IMR-90 (cell line): ENCODE measurements at regions not wholly inside any gene's neighbourhood (a gene's known extent, or its start where the extent isn't known, plus 50 kb on each side); places are given as distances from the start of the nearest gene placed in this dataset.

Experiments
- ATAC-seq: fragments of 200-7000 bp; cut with Tn5 transposase; 2 replicates; pipeline ENCODE4 v1.9.1; 2020; ENCODE audit warnings: low read depth, mild to moderate bottlenecking, moderate library complexity
- BruUV-seq: library from RNA; stranded (reverse); fragments of 400-500 nt; replicated peaks from 2 replicates; lab custom pipeline; 2021; lab: Mats Ljungman, UMichigan
- CTCF ChIA-PET: fragments of 300-600 bp; formaldehyde crosslinking; extraction: SDS; loops from one replicate; lab custom pipeline; 2021; ENCODE audit warnings: antibody characterized with exemption; lab: Yijun Ruan, JAX
- POLR2A ChIA-PET: fragments of 300-600 bp; sonication (Branson Sonifier 250); formaldehyde crosslinking; loops from one replicate; lab custom pipeline; 2022; ENCODE audit warnings: antibody characterized with exemption; ENCODE audit not compliant: unreplicated experiment; lab: Charles Lee
- DNase-seq: peaks from one replicate; pipeline ENCODE4 v3.0.0; 2013
- H2AFZ ChIP-seq: replicated peaks from 2 replicates; pipeline ENCODE3; 2013; ENCODE audit warnings: low read length, mild to moderate bottlenecking; ENCODE audit not compliant: poor library complexity
- H2AK5ac ChIP-seq: 2 replicates; pipeline ENCODE4 v1.6.1; 2013; ENCODE audit warnings: low read depth, low read length, inconsistent platforms
- H2AK9ac ChIP-seq: replicated peaks from 2 replicates; pipeline ENCODE3; 2013; ENCODE audit warnings: mild to moderate bottlenecking, low read depth, low read length, moderate library complexity; ENCODE audit not compliant: poor library complexity
- H2BK120ac ChIP-seq: 2 replicates; pipeline ENCODE4 v1.6.1; 2013; ENCODE audit warnings: low read depth, low read length, inconsistent platforms
- H2BK15ac ChIP-seq: 3 replicates; pipeline ENCODE4 v1.6.1; 2013; ENCODE audit warnings: low read depth, low read length, inconsistent platforms
- H2BK20ac ChIP-seq: 2 replicates; pipeline ENCODE4 v1.6.1; 2013; ENCODE audit warnings: low read depth, mild to moderate bottlenecking, inconsistent platforms, low read length, moderate library complexity
- H2BK5ac ChIP-seq: 2 replicates; pipeline ENCODE4 v1.6.1; 2013; ENCODE audit warnings: mild to moderate bottlenecking, low read depth, low read length, inconsistent platforms; ENCODE audit not compliant: poor library complexity, severe bottlenecking
- H3K14ac ChIP-seq: replicated peaks from 2 replicates; pipeline ENCODE4 v1.6.1; 2013; ENCODE audit warnings: low read depth, low read length, inconsistent platforms
- H3K18ac ChIP-seq: 2 replicates; pipeline ENCODE4 v1.6.1; 2013; ENCODE audit warnings: low read depth, low read length, control low read depth
- H3K23ac ChIP-seq: 2 replicates; pipeline ENCODE4 v1.6.1; 2013; ENCODE audit warnings: low read depth, low read length, inconsistent platforms
- H3K27ac ChIP-seq: 2 replicates; pipeline ENCODE4 v1.5.1; 2013; ENCODE audit warnings: mild to moderate bottlenecking, control low read depth, low read length; ENCODE audit not compliant: insufficient read depth
- H3K27me3 ChIP-seq: 2 replicates; pipeline ENCODE4 v1.6.1; 2013; ENCODE audit warnings: low read length; ENCODE audit not compliant: control insufficient read depth, insufficient read depth
- H3K36me3 ChIP-seq: 2 replicates; pipeline ENCODE4 v1.6.1; 2013; ENCODE audit warnings: low read length, mixed read lengths; ENCODE audit not compliant: control insufficient read depth, insufficient read depth
- H3K4ac ChIP-seq: 2 replicates; pipeline ENCODE4 v1.6.1; 2013; ENCODE audit warnings: low read depth, low read length, inconsistent platforms
- H3K4me1 ChIP-seq: 2 replicates; pipeline ENCODE4 v1.6.1; 2013; ENCODE audit warnings: low read length, mixed read lengths; ENCODE audit not compliant: control insufficient read depth, insufficient read depth
- H3K4me2 ChIP-seq: 2 replicates; pipeline ENCODE4 v1.6.1; 2013; ENCODE audit warnings: low read depth, mild to moderate bottlenecking, control low read depth, low read length, moderate library complexity
- H3K4me3 ChIP-seq: 2 replicates; pipeline ENCODE4 v1.5.1; 2013; ENCODE audit warnings: low read depth, mild to moderate bottlenecking, control low read depth, low read length, moderate library complexity; ENCODE audit not compliant: insufficient read depth
- H3K56ac ChIP-seq: 2 replicates; pipeline ENCODE4 v1.6.1; 2013; ENCODE audit warnings: low read length, inconsistent platforms; ENCODE audit not compliant: insufficient read depth; ENCODE audit errors: extremely low read depth
- H3K79me1 ChIP-seq, 2 experiments: 2 replicates each; pipeline ENCODE4 v1.6.1; 2013; ENCODE audit warnings: low read length in 2 of 2, inconsistent platforms in 1 of 2, low read depth in 1 of 2
- H3K9ac ChIP-seq: 2 replicates; pipeline ENCODE4 v1.6.1; 2013; ENCODE audit warnings: low read depth, low read length, control low read depth
- H3K9me1 ChIP-seq: 2 replicates; pipeline ENCODE4 v1.6.1; 2013; ENCODE audit warnings: low read length, inconsistent platforms; ENCODE audit not compliant: insufficient read depth
- H3K9me3 ChIP-seq: 2 replicates; pipeline ENCODE4 v1.6.1; 2013; ENCODE audit warnings: low read length; ENCODE audit not compliant: control insufficient read depth, insufficient read depth
- H4K20me1 ChIP-seq: 2 replicates; pipeline ENCODE4 v1.6.1; 2013; ENCODE audit warnings: low read length, inconsistent platforms; ENCODE audit not compliant: insufficient read depth
- H4K5ac ChIP-seq: 2 replicates; pipeline ENCODE4 v1.6.1; 2013; ENCODE audit warnings: mild to moderate bottlenecking, low read depth, low read length, control low read depth
- H4K8ac ChIP-seq, 2 experiments: 2 replicates each; pipeline ENCODE4 v1.6.1; 2013; ENCODE audit warnings: low read depth in 2 of 2, low read length in 2 of 2, control low read depth in 1 of 2, inconsistent platforms in 1 of 2
- H4K91ac ChIP-seq: 2 replicates; pipeline ENCODE4 v1.6.1; 2013; ENCODE audit warnings: low read depth, low read length, inconsistent platforms; ENCODE audit not compliant: insufficient read depth
- MXI1 ChIP-seq: IDR thresholded peaks from 2 replicates; pipeline ENCODE4 v1.6.1; 2012; ENCODE audit warnings: low read depth, mild to moderate bottlenecking, low read length, moderate library complexity, borderline replicate concordance
- NFE2L2 ChIP-seq: fragments of 150-350 bp; IDR thresholded peaks from 2 replicates; pipeline ENCODE4 v1.6.1; 2016; ENCODE audit warnings: low read depth, mild to moderate bottlenecking, low read length
- RAD21 ChIP-seq: IDR thresholded peaks from 2 replicates; pipeline ENCODE4 v1.6.1; 2012; ENCODE audit warnings: low read length, improper control_type of control experiment
- RFX5 ChIP-seq: IDR thresholded peaks from 2 replicates; pipeline ENCODE4 v1.8.0; 2012; ENCODE audit warnings: low read depth, mild to moderate bottlenecking, low read length, moderate library complexity
- WGBS, 2 experiments: methylation state at CpG; one replicate each; pipeline versions ENCODE4 v1.1.5 to v1.1.7; 2013; ENCODE audit warnings: missing lambda C conversion rate in 2 of 2; ENCODE audit not compliant: insufficient read length in 1 of 2; ENCODE audit errors: extremely low coverage in 2 of 2; 5-methylcytosine and 5-hydroxymethylcytosine counted together
- dilution Hi-C: fragments of 300-500 bp; cut with HindIII; formaldehyde crosslinking; loops from one replicate; pipeline ENCODE4 v1.14.3; 2018; ENCODE audit warnings: low sequenced_read_pairs; ENCODE audit not compliant: unreplicated experiment
- in situ Hi-C: fragments of 300-500 bp; cut with MboI; formaldehyde crosslinking; loops from 3 replicates; pipeline ENCODE4 v1.14.3; 2019; ENCODE audit warnings: low sequenced_read_pairs, inconsistent platforms, mixed read lengths
- intact Hi-C: fragments of 100-400 bp; cut with micrococcal nuclease; formaldehyde crosslinking; loops from 2 replicates; pipeline ENCODE4 v1.10.0; 2022

DNA sequence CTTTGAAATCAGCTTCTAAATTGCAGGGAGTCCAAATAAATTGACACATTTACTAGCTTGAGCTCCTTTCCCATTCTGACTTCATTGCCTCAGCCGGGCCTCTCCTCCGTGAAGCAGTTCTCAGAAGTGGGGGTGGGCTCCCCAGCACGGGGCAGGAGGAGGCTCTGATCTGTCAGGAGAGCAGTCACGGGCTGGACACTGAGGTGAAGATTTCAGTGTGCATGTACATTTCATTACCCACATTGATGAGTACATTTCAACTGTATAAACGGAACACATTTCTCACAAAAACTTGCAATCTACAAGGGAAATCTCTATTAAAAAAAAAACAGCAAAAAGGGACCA, 195.9 kb downstream of the SEMA6A start:
- Histone ChIP-seq H3K27me3 (no peaks in the 10 kb centered on the region), H4K91ac (no peak overlapping the region), H2BK5ac (no peak overlapping the region), H3K4ac (no peak overlapping the region), H3K23ac (no peak overlapping the region), H3K18ac (no peak overlapping the region), H3K4me1 (no peaks in the 10 kb centered on the region), H4K5ac (no peak overlapping the region), H2BK120ac (no peak overlapping the region), H3K9ac (no peak overlapping the region), H3K56ac (no peak overlapping the region), H3K4me2 (no peak overlapping the region), H4K20me1 (no peaks in the 10 kb centered on the region), H3K79me1 (no peaks in the 10 kb centered on the region), H3K27ac (no peak overlapping the region), H2AK5ac (no peak overlapping the region), H4K8ac (no peak overlapping the region), H2AFZ (no peak overlapping the region), H2BK15ac (no peak overlapping the region), H3K36me3 (no peaks in the 10 kb centered on the region), H3K9me1 (no peaks in the 10 kb centered on the region), H2AK9ac (no peak overlapping the region), H2BK20ac (no peak overlapping the region), H3K14ac (no peak overlapping the region), H3K4me3 (no peak overlapping the region), H3K9me3 (no peaks in the 10 kb centered on the region)
- DNase-seq (no peak), ATAC-seq (no peak)
- ChIA-PET POLR2A (no interaction called here), CTCF (interaction anchor here (0.7 kb wide), 1 partner anchor 41 kb away, joined by 5 read pairs; no protein-coding TSS in a partner anchor)
- no TSS peak for BruUV-seq
- dilution Hi-C loops (no loop called here), in situ Hi-C loops (no loop called here), intact Hi-C loops (no loop called here)
- TF ChIP-seq NFE2L2, result no peak
- no peak for TF ChIP-seq MXI1
- TF ChIP-seq RAD21, result no peak
- TF ChIP-seq RFX5, result no peak
- no CpG with 5 or more reads among the region's 5 CpGs for WGBS, 2 experiments
